ENCODE measurements at regions not wholly inside any gene's neighbourhood (a gene's known extent, or its start where the extent isn't known, plus 50 kb on each side); places are given as distances from the start of the nearest gene placed in this dataset.

GRCh38 chr7:68512466-68512865, 1085.8 kb upstream of the AUTS2 start:
- no peak for FAIRE-seq

DNA sequence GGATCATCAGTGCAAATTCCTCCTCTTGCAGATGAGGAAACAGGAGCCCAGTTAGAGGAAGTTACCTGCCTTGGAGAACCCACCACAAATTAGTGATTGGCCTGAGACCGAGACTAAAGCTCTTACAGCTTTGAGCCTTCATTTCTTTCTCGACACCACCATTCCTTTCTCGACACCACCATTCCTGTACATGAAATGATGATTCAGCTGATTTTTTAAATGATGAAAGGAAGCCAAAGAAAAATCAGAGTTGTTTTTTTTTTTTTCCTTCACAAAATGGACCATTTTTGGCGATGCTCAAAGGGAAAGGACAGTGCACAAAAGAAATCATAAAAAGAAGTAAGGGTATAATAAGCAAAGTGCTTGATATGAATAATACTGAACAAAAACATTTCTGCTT, 1080.2 kb upstream of the AUTS2 start:
- FAIRE-seq: no peak

DNA sequence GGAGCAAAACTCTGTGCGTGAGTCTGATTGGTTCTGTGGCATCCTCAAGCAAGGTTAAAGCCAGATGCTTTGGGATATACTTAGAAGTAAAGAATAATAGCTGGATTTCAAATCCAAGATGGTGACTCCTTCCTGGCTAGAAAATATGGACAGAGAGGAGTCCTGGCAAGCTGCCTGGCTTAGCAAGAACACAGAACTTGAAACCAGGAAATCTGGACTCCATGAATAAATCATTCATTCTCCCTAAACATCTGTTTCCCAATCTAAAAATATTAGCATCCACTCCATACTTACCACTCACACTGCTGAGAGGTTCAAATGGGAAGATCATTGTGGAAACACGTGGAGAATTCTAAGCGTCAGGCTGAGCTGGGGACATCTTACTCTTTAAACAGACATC, 1074.1 kb upstream of the AUTS2 start:
- FAIRE-seq: no peak

DNA sequence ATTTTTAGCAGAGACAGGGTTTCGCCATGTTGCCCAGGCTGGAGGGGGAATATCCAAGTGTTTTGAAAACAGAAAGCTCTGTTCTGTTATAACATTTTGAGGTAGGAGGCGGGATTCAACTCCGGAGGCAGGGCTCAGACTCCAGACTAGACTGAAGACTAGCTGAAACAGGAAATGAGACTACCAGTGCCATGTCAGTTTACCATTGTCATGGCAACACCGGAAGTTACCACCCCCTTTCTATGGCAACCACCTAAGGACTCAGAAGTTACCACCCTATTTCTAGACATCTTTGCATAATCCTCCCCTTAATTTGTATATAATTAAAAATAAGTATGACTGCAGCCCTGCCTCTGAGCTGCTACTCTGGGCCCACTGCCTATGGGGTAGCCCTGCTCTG, 1069.1 kb upstream of the AUTS2 start:
- FAIRE-seq: no peak

- FAIRE-seq: no peak
These were observed 1063.0 kb upstream of the AUTS2 start for GRCh38 chr7:68535266-68535665.

GRCh38 chr7:68537051-68537773, 1061.1 kb upstream of the AUTS2 start:
- no peak for FAIRE-seq

DNA sequence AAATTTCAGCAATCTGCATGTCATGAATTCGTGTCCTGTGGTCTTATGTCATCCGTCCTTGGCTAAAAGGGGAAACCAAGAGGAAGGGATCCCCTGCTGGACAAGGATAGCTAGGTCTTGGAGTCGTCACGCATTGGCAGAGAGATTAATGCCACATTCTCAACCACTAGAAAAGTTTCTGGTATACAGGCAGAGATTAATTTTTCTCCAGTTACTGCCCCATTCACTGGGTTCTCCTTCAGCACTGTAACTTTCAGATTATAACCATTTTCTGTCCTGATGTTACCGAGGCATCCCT, 1060.6 kb upstream of the AUTS2 start:
- FAIRE-seq: no peak

DNA sequence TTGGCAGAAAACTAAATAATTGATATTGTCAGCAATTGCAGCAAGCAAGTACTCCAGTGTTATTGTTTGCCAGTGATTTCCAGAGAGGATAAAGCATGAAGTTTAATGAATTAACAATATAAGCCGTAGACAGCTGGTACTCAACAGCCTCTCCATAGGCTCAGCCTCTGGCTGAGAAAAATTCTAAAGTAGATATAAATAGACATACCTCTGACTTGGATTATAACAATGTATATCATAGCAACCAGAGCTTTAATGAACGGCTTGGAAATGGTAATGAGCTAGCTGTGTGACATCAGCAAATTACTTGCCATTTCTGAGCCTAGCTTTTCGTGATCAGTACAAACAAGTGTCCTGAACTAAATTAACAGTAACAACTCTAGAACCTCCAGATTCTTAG, 1055.4 kb upstream of the AUTS2 start:
- FAIRE-seq: no peak

- no peak for FAIRE-seq
These were observed 1053.4 kb upstream of the AUTS2 start for GRCh38 chr7:68544851-68545250.

- FAIRE-seq: no peak
These were observed 1051.1 kb upstream of the AUTS2 start for GRCh38 chr7:68547181-68547580.

DNA sequence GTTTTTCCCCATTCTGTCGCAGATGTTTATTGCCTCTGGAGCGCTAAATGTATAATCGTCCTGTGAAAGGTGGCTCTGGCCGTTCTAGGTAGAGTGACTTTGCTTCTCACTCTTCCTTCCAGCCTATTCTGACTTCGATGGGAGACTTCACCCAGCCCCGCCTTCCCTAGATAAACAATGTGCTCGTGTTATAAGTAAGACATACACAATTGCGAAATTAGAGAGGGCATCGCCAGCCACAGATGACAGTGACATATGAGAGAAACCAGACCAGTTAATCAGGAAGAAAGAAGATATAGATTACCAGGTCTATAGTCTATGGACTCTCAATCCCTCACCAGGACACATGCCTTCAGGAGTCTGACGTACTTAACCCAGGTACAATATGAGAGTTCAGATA, 1050.5 kb upstream of the AUTS2 start:
- FAIRE-seq: no peak

- no peak for FAIRE-seq
These were observed 1048.2 kb upstream of the AUTS2 start for GRCh38 chr7:68550027-68550426.

- FAIRE-seq: no peak
These were observed 1047.6 kb upstream of the AUTS2 start for GRCh38 chr7:68550635-68551034.

GRCh38 chr7:68556537-68556936, 1041.7 kb upstream of the AUTS2 start:
- no peak for FAIRE-seq

DNA sequence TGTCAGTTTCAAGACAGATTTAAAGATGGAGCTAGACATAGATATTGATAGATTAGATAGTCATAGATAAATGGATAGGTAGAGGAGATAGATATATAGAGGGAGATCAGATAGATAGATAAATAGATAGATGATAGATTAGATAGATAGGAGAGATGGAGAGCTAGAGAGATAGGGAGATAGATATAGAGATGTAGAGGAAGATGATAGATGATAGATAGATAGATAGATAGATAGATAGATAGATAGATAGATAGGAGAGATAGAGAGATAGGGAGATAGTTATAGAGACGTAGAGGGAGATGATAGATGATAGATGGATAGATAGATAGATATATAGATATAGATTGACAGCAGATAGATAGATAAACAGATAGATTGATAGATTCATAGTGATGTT, 1038.8 kb upstream of the AUTS2 start:
- FAIRE-seq: no peak

GRCh38 chr7:68562323-68562899, 1035.9 kb upstream of the AUTS2 start:
- FAIRE-seq: no peak

GRCh38 chr7:68564306-68565135, 1033.8 kb upstream of the AUTS2 start:
- FAIRE-seq: no peak

- no peak for FAIRE-seq
These were observed 1027.0 kb upstream of the AUTS2 start for GRCh38 chr7:68571286-68571685.

GRCh38 chr7:68573271-68574005, 1024.8 kb upstream of the AUTS2 start:
- FAIRE-seq: no peak

DNA sequence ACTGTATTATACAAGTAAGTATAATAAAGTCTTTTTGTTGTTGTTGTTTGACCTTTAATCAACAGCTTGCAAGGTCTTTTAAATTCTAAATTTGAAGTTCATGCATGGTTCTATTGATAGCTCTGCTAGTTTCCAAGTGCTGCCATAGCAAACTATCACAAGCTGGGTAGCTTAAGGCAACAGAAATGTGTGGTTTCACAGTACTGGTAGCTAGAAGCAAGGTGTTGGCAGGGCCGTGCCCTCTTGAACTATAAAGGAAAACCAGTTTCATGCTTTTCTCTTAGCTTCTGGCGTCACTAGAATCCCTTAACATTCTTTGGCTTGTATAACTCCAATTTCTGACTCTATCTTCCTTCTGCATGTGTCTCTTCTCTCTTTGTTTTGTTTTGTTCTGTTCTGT, 1021.9 kb upstream of the AUTS2 start:
- no peak for FAIRE-seq

- FAIRE-seq: no peak
These were observed 1016.9 kb upstream of the AUTS2 start for GRCh38 chr7:68581417-68581816.

GRCh38 chr7:68587599-68587998, 1010.7 kb upstream of the AUTS2 start:
- no peak for FAIRE-seq

DNA sequence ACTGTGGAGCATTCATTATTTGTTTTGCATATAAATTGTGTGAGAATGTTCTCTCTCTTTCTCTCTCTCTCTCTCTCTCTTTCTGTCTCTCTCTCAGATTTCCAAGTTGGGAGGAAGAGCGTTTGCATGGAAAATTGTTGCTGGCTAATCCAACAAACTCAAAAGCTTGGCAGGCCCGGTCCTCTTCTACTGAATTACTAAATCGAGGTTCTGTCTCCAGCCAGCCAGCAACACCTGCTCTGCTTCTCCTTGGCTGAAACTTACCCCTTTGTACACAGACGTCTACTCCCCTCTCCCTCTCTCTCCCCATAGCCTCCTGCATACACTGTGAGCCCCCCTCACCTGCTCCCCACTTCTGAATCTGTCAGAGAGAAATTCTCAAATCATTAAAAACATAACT, 996.4 kb upstream of the AUTS2 start:
- no peak for FAIRE-seq

DNA sequence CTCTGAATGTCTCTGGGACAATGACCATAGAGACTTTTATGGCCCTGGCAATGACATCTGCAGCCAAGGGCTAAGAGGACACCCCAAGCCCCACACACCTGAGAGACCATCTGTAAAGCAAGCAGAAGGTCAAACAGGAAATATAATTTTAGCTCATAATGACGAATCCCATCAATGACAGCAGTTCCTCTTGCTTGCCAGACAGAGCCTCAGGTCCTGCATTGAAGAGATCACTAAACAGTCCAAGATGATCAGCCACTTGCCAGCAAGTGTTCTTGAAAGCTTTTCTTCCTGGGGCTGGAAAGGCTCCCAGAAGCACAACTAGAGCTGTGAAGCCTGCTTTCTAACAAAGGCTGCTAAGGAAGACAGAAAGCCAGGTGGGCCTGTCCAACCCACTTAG, 993.7 kb upstream of the AUTS2 start:
- no peak for FAIRE-seq
